GM21360 (cell line): ENCODE measurements at regions not wholly inside any gene's neighbourhood (a gene's known extent, or its start where the extent isn't known, plus 50 kb on each side); places are given as distances from the start of the nearest gene placed in this dataset.

Source experiments
- ATAC-seq: cut with Tn5 transposase; IDR thresholded peaks from one replicate; pipeline ENCODE4 v1.9.1; 2021; ENCODE audit warnings: mild to moderate bottlenecking, moderate library complexity; ENCODE audit not compliant: unreplicated experiment

- no peak for ATAC-seq
These were observed 328.4 kb downstream of the DUSP6 start for GRCh38 chr12:89023936-89024335.

GRCh38 chr12:89020689-89021088 is 331.6 kb downstream of the DUSP6 start:
- no peak for ATAC-seq

- no peak for ATAC-seq
These were observed 332.2 kb downstream of the DUSP6 start for GRCh38 chr12:89020121-89020480.

- ATAC-seq: peak; percentile 97
These were observed 332.7 kb downstream of the DUSP6 start for GRCh38 chr12:89019439-89020120.

- ATAC-seq: no peak
These were observed 335.1 kb downstream of the DUSP6 start for GRCh38 chr12:89016970-89017778.

- ATAC-seq: no peak
These were observed 336.9 kb downstream of the DUSP6 start for GRCh38 chr12:89015419-89015818.

GRCh38 chr12:88998421-88998820 is 353.9 kb downstream of the DUSP6 start:
- ATAC-seq: no peak

GRCh38 chr12:88996200-88996788 is 356.0 kb downstream of the DUSP6 start:
- no peak for ATAC-seq

GRCh38 chr12:88994971-88995370 is 357.3 kb downstream of the DUSP6 start:
- ATAC-seq: no peak

GRCh38 chr12:88994537-88994936 is 357.8 kb downstream of the DUSP6 start:
- ATAC-seq: no peak

- ATAC-seq: no peak
These were observed 358.6 kb downstream of the DUSP6 start for GRCh38 chr12:88993651-88994050.

- no peak for ATAC-seq
These were observed 366.2 kb downstream of the DUSP6 start for GRCh38 chr12:88986056-88986455.

- no peak for ATAC-seq
These were observed 366.7 kb downstream of the DUSP6 start for GRCh38 chr12:88985631-88986030.

- no peak for ATAC-seq
These were observed 367.3 kb downstream of the DUSP6 start for GRCh38 chr12:88985011-88985410.

GRCh38 chr12:88982694-88983093 is 369.6 kb downstream of the DUSP6 start:
- no peak for ATAC-seq

GRCh38 chr12:88977115-88977514 is 375.2 kb downstream of the DUSP6 start:
- ATAC-seq: no peak

- ATAC-seq: no peak
These were observed 378.3 kb downstream of the DUSP6 start for GRCh38 chr12:88973998-88974397.

- no peak for ATAC-seq
These were observed 381.6 kb downstream of the DUSP6 start for GRCh38 chr12:88970740-88971139.

- no peak for ATAC-seq
These were observed 383.2 kb downstream of the DUSP6 start for GRCh38 chr12:88969127-88969526.

- no peak for ATAC-seq
These were observed 380.1 kb upstream of the KITLG start for GRCh38 chr12:88960213-88960878.

GRCh38 chr12:88958946-88959345 is 378.7 kb upstream of the KITLG start:
- ATAC-seq: no peak

GRCh38 chr12:88958153-88958552 is 377.9 kb upstream of the KITLG start:
- ATAC-seq: no peak
